ENCODE measurements at regions not wholly inside any gene's neighbourhood (a gene's known extent, or its start where the extent isn't known, plus 50 kb on each side); places are given as distances from the start of the nearest gene placed in this dataset.
"Not testable (repeated sequence)": the region's sequence is repeated elsewhere in the genome, so short reads cannot be mapped to it uniquely, and the experiment has no call there.

- DNase-seq, result peak in 1 of 3 donors; percentile 58
- peak; percentile 59 to 69 for ATAC-seq
- intact Hi-C loops (cut with DNase I), result no loop called here
- H3K27ac ChIP-seq (ENCODE audit: low read length), result no peak overlapping the region
- H3K27me3 ChIP-seq (ENCODE audit: control insufficient read depth, insufficient read depth), result no peaks in the 10 kb centered on the region
- H3K4me3 ChIP-seq (ENCODE audit: low read length), result no peak overlapping the region
- H3K9me3 ChIP-seq (ENCODE audit: control insufficient read depth, low read length), result no peaks in the 10 kb centered on the region
- peaks cover 2% of the 10 kb centered on the region for H3K4me1 ChIP-seq (ENCODE audit: control insufficient read depth, insufficient read depth, low read length)
- 55% methylated on average over 12 of the region's 12 CpGs for WGBS
Observed at GRCh38 chr21:33993286-33994231, 78.0 kb upstream of the ATP5PO start.

- intact Hi-C loops (cut with DNase I); ATAC-seq: not testable (repeated sequence)
Observed at GRCh38 chr21:33992412-33992811, 76.8 kb upstream of the ATP5PO start.

GRCh38 chr21:33991133-33991532, 75.5 kb upstream of the ATP5PO start:
- Histone ChIP-seq H3K4me1 (ENCODE audit: control insufficient read depth, insufficient read depth, low read length) (peaks cover 2% of the 10 kb centered on the region), H3K27me3 (ENCODE audit: control insufficient read depth, insufficient read depth) (no peaks in the 10 kb centered on the region), H3K27ac (ENCODE audit: low read length) (no peak overlapping the region), H3K9me3 (ENCODE audit: control insufficient read depth, low read length) (no peaks in the 10 kb centered on the region), H3K4me3 (ENCODE audit: low read length) (no peak overlapping the region)
- 60% methylated on average over 3 of the region's 3 CpGs for WGBS
- ATAC-seq (no peak), DNase-seq (no peak)
- intact Hi-C loops (cut with DNase I), result no loop called here

More at GRCh38 chr21:33992412-33992811, 76.8 kb upstream of the ATP5PO start:
- not testable (repeated sequence) for H3K9me3 ChIP-seq (ENCODE audit: control insufficient read depth, low read length); H3K27me3 ChIP-seq (ENCODE audit: control insufficient read depth, insufficient read depth); H3K4me3 ChIP-seq (ENCODE audit: low read length); H3K4me1 ChIP-seq (ENCODE audit: control insufficient read depth, insufficient read depth, low read length); DNase-seq; H3K27ac ChIP-seq (ENCODE audit: low read length)
- 70% methylated on average over 2 of the region's 2 CpGs for WGBS

- no peak for DNase-seq
- no peak overlapping the region for H3K27ac ChIP-seq (ENCODE audit: low read length)
- WGBS, result 91% methylated on average over 2 of the region's 2 CpGs
- H3K27me3 ChIP-seq (ENCODE audit: control insufficient read depth, insufficient read depth), result no peaks in the 10 kb centered on the region
- intact Hi-C loops (cut with DNase I), result no loop called here
- H3K4me3 ChIP-seq (ENCODE audit: low read length), result no peak overlapping the region
- ATAC-seq, result no peak
- no peaks in the 10 kb centered on the region for H3K9me3 ChIP-seq (ENCODE audit: control insufficient read depth, low read length)
- H3K4me1 ChIP-seq (ENCODE audit: control insufficient read depth, insufficient read depth, low read length), result peaks cover 2% of the 10 kb centered on the region
Observed at GRCh38 chr21:33989440-33989839, 73.8 kb upstream of the ATP5PO start.

- intact Hi-C loops (cut with DNase I), result no loop called here
- Histone ChIP-seq H3K27ac (ENCODE audit: low read length) (no peak overlapping the region), H3K4me1 (ENCODE audit: control insufficient read depth, insufficient read depth, low read length) (no peaks in the 10 kb centered on the region), H3K27me3 (ENCODE audit: control insufficient read depth, insufficient read depth) (no peaks in the 10 kb centered on the region), H3K4me3 (ENCODE audit: low read length) (no peak overlapping the region), H3K9me3 (ENCODE audit: control insufficient read depth, low read length) (no peaks in the 10 kb centered on the region)
- no peak for ATAC-seq
- 75% methylated on average over 10 of the region's 10 CpGs for WGBS
- DNase-seq, result no peak
Observed at GRCh38 chr21:33988237-33989017, 72.8 kb upstream of the ATP5PO start.

GRCh38 chr21:33987461-33987860, 71.9 kb upstream of the ATP5PO start:
- Histone ChIP-seq H3K27ac (ENCODE audit: low read length) (no peak overlapping the region), H3K27me3 (ENCODE audit: control insufficient read depth, insufficient read depth) (no peaks in the 10 kb centered on the region), H3K4me3 (ENCODE audit: low read length) (no peak overlapping the region), H3K9me3 (ENCODE audit: control insufficient read depth, low read length) (no peaks in the 10 kb centered on the region), H3K4me1 (ENCODE audit: control insufficient read depth, insufficient read depth, low read length) (no peaks in the 10 kb centered on the region)
- intact Hi-C loops (cut with DNase I), result no loop called here
- DNase-seq (no peak), ATAC-seq (no peak)
- WGBS, result 81% methylated on average over 5 of the region's 5 CpGs

- 84% methylated on average over 17 of the region's 17 CpGs for WGBS
- H3K4me3 ChIP-seq (ENCODE audit: low read length), result no peak overlapping the region
- no peaks in the 10 kb centered on the region for H3K27me3 ChIP-seq (ENCODE audit: control insufficient read depth, insufficient read depth)
- no peak for ATAC-seq
- H3K4me1 ChIP-seq (ENCODE audit: control insufficient read depth, insufficient read depth, low read length), result no peaks in the 10 kb centered on the region
- no peak for DNase-seq
- intact Hi-C loops (cut with DNase I), result no loop called here
- H3K9me3 ChIP-seq (ENCODE audit: control insufficient read depth, low read length), result no peaks in the 10 kb centered on the region
- H3K27ac ChIP-seq (ENCODE audit: low read length), result no peak overlapping the region
Observed at GRCh38 chr21:33985117-33986050, 69.8 kb upstream of the ATP5PO start.

- ATAC-seq (no peak), DNase-seq (no peak)
- Histone ChIP-seq H3K4me1 (ENCODE audit: control insufficient read depth, insufficient read depth, low read length) (no peaks in the 10 kb centered on the region), H3K9me3 (ENCODE audit: control insufficient read depth, low read length) (no peaks in the 10 kb centered on the region), H3K4me3 (ENCODE audit: low read length) (no peak overlapping the region), H3K27ac (ENCODE audit: low read length) (no peak overlapping the region), H3K27me3 (ENCODE audit: control insufficient read depth, insufficient read depth) (no peaks in the 10 kb centered on the region)
- intact Hi-C loops (cut with DNase I), result no loop called here
- 89% methylated on average over 13 of the region's 13 CpGs for WGBS
Observed at GRCh38 chr21:33984021-33984481, 68.4 kb upstream of the ATP5PO start.

- peak in 2 of 3 donors; percentile 65 to 70 for DNase-seq
- peak; percentile 53 to 64 for ATAC-seq
- no peak overlapping the region for H3K27ac ChIP-seq (ENCODE audit: low read length)
- no peak overlapping the region for H3K4me3 ChIP-seq (ENCODE audit: low read length)
- 63% methylated on average over 10 of the region's 10 CpGs for WGBS
- intact Hi-C loops (cut with DNase I), result no loop called here
- H3K9me3 ChIP-seq (ENCODE audit: control insufficient read depth, low read length), result no peaks in the 10 kb centered on the region
- no peaks in the 10 kb centered on the region for H3K27me3 ChIP-seq (ENCODE audit: control insufficient read depth, insufficient read depth)
- no peaks in the 10 kb centered on the region for H3K4me1 ChIP-seq (ENCODE audit: control insufficient read depth, insufficient read depth, low read length)
Observed at GRCh38 chr21:33981391-33982101, 65.9 kb upstream of the ATP5PO start.

GRCh38 chr21:33980276-33980916, 64.8 kb upstream of the ATP5PO start:
- Histone ChIP-seq H3K27ac (ENCODE audit: low read length) (no peak overlapping the region), H3K4me1 (ENCODE audit: control insufficient read depth, insufficient read depth, low read length) (peaks cover 3% of the 10 kb centered on the region), H3K27me3 (ENCODE audit: control insufficient read depth, insufficient read depth) (no peaks in the 10 kb centered on the region), H3K9me3 (ENCODE audit: control insufficient read depth, low read length) (no peaks in the 10 kb centered on the region), H3K4me3 (ENCODE audit: low read length) (no peak overlapping the region)
- ATAC-seq (no peak), DNase-seq (no peak)
- WGBS, result 83% methylated on average over 6 of the region's 6 CpGs
- intact Hi-C loops (cut with DNase I), result no loop called here
